Islet of Langerhans (tissue), 1 donor: ENCODE measurements at regions not wholly inside any gene's neighbourhood (a gene's known extent, or its start where the extent isn't known, plus 50 kb on each side); places are given as distances from the start of the nearest gene placed in this dataset.

Experiments used
- FAIRE-seq: peaks from one replicate; lab custom pipeline; 2011; peaks lifted over from hg19 to GRCh38; lab: Jason Lieb, UNC

DNA sequence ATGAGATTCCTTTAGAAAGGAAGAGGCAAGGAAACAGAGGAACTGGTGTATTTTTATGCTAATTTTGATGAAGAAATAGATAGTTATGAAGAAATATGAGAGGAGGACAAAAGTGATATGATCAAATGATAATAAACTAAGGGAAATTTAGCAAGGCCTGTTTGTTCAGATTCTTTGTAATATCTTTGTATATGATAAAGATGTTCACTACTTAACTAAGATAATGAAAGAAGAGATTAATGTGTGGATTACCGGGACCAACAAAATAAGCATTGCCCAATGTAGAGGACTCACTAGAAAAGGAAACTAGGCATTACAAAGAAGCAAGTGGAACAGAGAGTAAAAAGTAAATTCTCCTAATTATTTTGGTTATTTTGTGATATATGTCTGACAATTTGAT, 99.0 kb upstream of the FIGN start:
- no peak for FAIRE-seq

GRCh38 chr2:163834221-163834620, 98.4 kb upstream of the FIGN start:
- FAIRE-seq: no peak

- no peak for FAIRE-seq
Measured at GRCh38 chr2:163828771-163829170, 93.0 kb upstream of the FIGN start.

DNA sequence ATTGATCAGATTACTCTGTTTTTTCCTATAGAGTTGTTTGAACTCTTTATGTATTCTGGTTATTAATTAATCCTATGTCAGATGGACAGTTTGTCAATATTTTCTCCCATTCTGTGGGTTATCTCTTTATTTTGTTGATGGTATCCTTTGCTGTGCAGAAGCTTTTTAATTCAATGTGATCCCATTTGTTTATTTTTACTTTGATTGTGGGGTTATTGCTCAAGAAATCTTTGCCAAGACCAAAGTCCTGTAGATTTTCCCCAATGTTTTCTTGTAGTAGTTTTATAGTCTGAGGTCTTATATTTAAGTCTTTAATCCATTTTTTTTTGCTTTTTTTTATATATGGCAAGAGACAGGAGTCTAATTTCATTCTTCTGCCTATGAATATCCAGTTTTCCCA, 86.2 kb upstream of the FIGN start:
- FAIRE-seq: no peak

GRCh38 chr2:163812926-163813520, 77.2 kb upstream of the FIGN start:
- FAIRE-seq: no peak

- FAIRE-seq: no peak
Measured at GRCh38 chr2:163808406-163808805, 72.6 kb upstream of the FIGN start.

DNA sequence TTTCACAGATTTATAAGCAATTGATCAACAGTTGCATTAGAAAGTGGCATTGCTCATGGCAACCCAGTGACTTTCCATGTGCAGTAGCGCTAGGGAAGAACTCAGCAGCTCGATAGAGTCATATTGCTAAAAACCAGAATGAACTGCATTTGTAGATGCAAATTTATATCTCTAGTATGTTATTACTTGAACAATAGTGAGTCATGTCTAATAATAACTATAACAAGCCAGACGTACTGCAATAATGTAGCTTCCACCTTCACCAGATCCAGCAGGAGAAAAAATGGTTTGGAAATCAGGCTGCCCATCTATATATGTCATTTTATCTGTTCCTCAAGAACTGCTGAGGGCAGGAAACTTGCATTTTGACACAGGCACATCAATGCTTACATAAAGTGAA, 66.5 kb upstream of the FIGN start:
- FAIRE-seq: no peak

- no peak for FAIRE-seq
Measured at GRCh38 chr2:163801486-163801885, 65.7 kb upstream of the FIGN start.

GRCh38 chr2:163800951-163801381, 65.2 kb upstream of the FIGN start:
- FAIRE-seq: no peak

DNA sequence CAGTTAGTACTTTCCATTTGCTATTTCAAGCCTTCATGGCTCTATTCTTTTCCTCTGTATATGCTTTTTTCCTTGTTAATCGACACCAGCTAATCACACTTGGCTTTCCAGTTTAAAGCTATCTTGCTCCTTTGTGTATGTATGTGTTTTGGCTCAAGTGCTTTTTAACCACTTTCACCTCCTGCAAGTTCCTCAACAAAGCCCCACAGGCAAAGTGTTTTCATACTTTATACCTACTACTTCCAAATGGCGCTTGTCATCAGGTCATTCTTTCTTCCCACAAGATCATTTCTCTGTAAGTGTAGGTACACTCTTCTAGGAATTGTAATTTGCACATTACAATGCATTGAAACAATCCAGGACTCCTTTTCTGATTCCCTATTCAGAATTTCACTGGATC, 64.0 kb upstream of the FIGN start:
- FAIRE-seq: no peak

DNA sequence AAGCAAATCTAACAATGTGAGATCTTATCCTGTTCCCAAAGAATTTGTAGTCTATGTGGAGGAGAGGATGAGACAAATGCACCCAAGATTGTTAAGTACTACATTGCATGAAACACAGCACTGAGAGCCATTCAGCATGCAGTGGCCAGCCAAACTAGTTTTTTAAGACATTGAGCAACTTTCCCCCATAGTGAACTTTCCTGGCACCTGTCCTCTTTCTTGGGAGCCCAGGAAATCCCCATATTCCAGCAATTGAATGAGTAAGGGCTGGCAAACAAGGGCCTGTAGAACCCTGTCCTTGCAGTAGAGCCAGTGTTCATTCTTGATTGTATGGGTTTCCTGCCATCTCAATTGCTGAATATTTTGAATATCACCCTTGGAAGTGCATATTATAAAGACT, 58.8 kb upstream of the FIGN start:
- no peak for FAIRE-seq
